GM23338 (cell line): ENCODE measurements at regions not wholly inside any gene's neighbourhood (a gene's known extent, or its start where the extent isn't known, plus 50 kb on each side); places are given as distances from the start of the nearest gene placed in this dataset.

Experiments
- ATAC-seq: fragments of 200-7000 bp; cut with Tn5 transposase; 3 replicates; pipeline ENCODE4 v1.9.1; 2020
- DNase-seq: peaks from one replicate; pipeline ENCODE4 v3.0.0-alpha.2; 2015; ENCODE audit warnings: low spot score
- H2AFZ ChIP-seq: fragments of 200-600 bp; sonication (generic); 2 replicates; pipeline ENCODE4 v1.8.0; 2016; ENCODE audit warnings: antibody characterized with exemption, mild to moderate bottlenecking, moderate library complexity
- H3F3A ChIP-seq: fragments of 200-600 bp; sonication (generic); replicated peaks from 2 replicates; pipeline ENCODE4 v1.8.0; 2017; ENCODE audit warnings: antibody characterized with exemption, mixed run types, low read depth
- H3K27ac ChIP-seq: fragments of 200-600 bp; sonication (generic); 2 replicates; pipeline ENCODE4 v1.6.1; 2016; ENCODE audit warnings: low read depth
- H3K27me3 ChIP-seq: fragments of 200-600 bp; sonication (generic); 2 replicates; pipeline ENCODE4 v1.8.0; 2016; ENCODE audit warnings: mild to moderate bottlenecking, mixed run types, moderate library complexity; ENCODE audit not compliant: insufficient read depth
- H3K36me3 ChIP-seq: fragments of 200-600 bp; sonication (generic); 2 replicates; pipeline ENCODE4 v1.8.0; 2016; ENCODE audit warnings: mild to moderate bottlenecking; ENCODE audit not compliant: insufficient read depth
- H3K4me1 ChIP-seq: fragments of 200-600 bp; sonication (generic); 2 replicates; pipeline ENCODE4 v1.8.0; 2016; ENCODE audit warnings: mild to moderate bottlenecking, moderate library complexity; ENCODE audit not compliant: insufficient read depth
- H3K4me2 ChIP-seq: fragments of 200-600 bp; sonication (generic); 2 replicates; pipeline ENCODE4 v1.7.1; 2017; ENCODE audit warnings: mixed run types
- H3K4me3 ChIP-seq: fragments of 200-600 bp; sonication (generic); 2 replicates; pipeline ENCODE4 v1.6.1; 2016; ENCODE audit warnings: mixed run types
- H3K79me2 ChIP-seq: fragments of 200-600 bp; sonication (generic); replicated peaks from 2 replicates; pipeline ENCODE4 v1.8.0; 2017; ENCODE audit warnings: mild to moderate bottlenecking; ENCODE audit not compliant: insufficient read depth
- H3K9me2 ChIP-seq: fragments of 200-600 bp; sonication (generic); 2 replicates; pipeline ENCODE4 v1.8.0; 2017; ENCODE audit not compliant: insufficient read depth
- H4K20me1 ChIP-seq: fragments of 200-600 bp; sonication (generic); replicated peaks from 2 replicates; pipeline ENCODE4 v1.8.0; 2017; ENCODE audit warnings: mild to moderate bottlenecking; ENCODE audit not compliant: insufficient read depth
- H3K27ac Mint-ChIP-seq: 2 replicates; pipeline ENCODE4 v1.8.0; 2020; ENCODE audit warnings: inconsistent platforms, mild to moderate bottlenecking, moderate library complexity, mixed read lengths
- H3K27me3 Mint-ChIP-seq: 3 replicates; pipeline ENCODE4 v1.8.0; 2022; ENCODE audit warnings: low read depth, mild to moderate bottlenecking, moderate library complexity, mixed read lengths, inconsistent platforms; ENCODE audit not compliant: insufficient read depth, poor library complexity
- H3K36me3 Mint-ChIP-seq: 3 replicates; pipeline ENCODE4 v1.8.0; 2021; ENCODE audit warnings: low read depth, mild to moderate bottlenecking, inconsistent platforms, moderate library complexity, mixed read lengths
- H3K4me1 Mint-ChIP-seq: 3 replicates; pipeline ENCODE4 v1.8.0; 2020; ENCODE audit warnings: mild to moderate bottlenecking, inconsistent platforms, mixed read lengths
- H3K4me3 Mint-ChIP-seq: 3 replicates; pipeline ENCODE4 v1.8.0; 2021; ENCODE audit warnings: moderate library complexity, mild to moderate bottlenecking, inconsistent platforms, mixed read lengths
- H3K9me3 Mint-ChIP-seq: 3 replicates; pipeline ENCODE4 v1.8.0; 2020; ENCODE audit warnings: moderate library complexity, mild to moderate bottlenecking, inconsistent platforms, mixed read lengths
- CREB1 ChIP-seq: fragments of 250-450 bp; sonication (Bioruptor Pico); IDR thresholded peaks from 2 replicates; pipeline ENCODE4 v1.5.0; 2020; ENCODE audit warnings: low read depth, mild to moderate bottlenecking, moderate library complexity
- ETS1 ChIP-seq: IDR thresholded peaks from 2 replicates; pipeline ENCODE4 v1.6.1; 2016; ENCODE audit warnings: antibody characterized with exemption
- EZH2 ChIP-seq: fragments of 200-600 bp; sonication (generic); IDR thresholded peaks from one replicate; pipeline ENCODE4 v1.8.0; 2017; ENCODE audit warnings: antibody characterized with exemption, mild to moderate bottlenecking, low read depth; ENCODE audit not compliant: unreplicated experiment
- EZH2phosphoT487 ChIP-seq: fragments of 200-600 bp; sonication (generic); IDR thresholded peaks from one replicate; pipeline ENCODE4 v1.8.1; 2018; ENCODE audit warnings: antibody characterized with exemption; ENCODE audit not compliant: unreplicated experiment
- JUNB ChIP-seq: IDR thresholded peaks from one replicate; pipeline ENCODE4 v1.6.1; 2016; ENCODE audit warnings: antibody characterized with exemption; ENCODE audit not compliant: unreplicated experiment
- NANOG ChIP-seq: IDR thresholded peaks from 2 replicates; pipeline ENCODE4 v1.6.1; 2016; ENCODE audit warnings: antibody characterized with exemption, borderline replicate concordance
- POLR2AphosphoS5 ChIP-seq: IDR thresholded peaks from 2 replicates; pipeline ENCODE4 v1.6.1; 2016; ENCODE audit warnings: antibody characterized with exemption, low read depth
- REST ChIP-seq: IDR thresholded peaks from one replicate; pipeline ENCODE4 v1.6.1; 2018; ENCODE audit warnings: antibody characterized with exemption; ENCODE audit not compliant: unreplicated experiment
- STAT1 ChIP-seq: IDR thresholded peaks from one replicate; pipeline ENCODE4 v1.6.1; 2016; ENCODE audit warnings: antibody characterized with exemption; ENCODE audit not compliant: unreplicated experiment
- ZNF114 ChIP-seq: fragments of 250-450 bp; sonication (Bioruptor Pico); IDR thresholded peaks from 2 replicates; pipeline ENCODE4 v1.5.0; 2020; ENCODE audit warnings: mild to moderate bottlenecking, moderate library complexity
- ZNF331 ChIP-seq: fragments of 250-450 bp; sonication (Bioruptor Pico); IDR thresholded peaks from 2 replicates; pipeline ENCODE4 v1.5.0; 2020; ENCODE audit warnings: low read depth, mild to moderate bottlenecking, moderate library complexity
- ZNF462 ChIP-seq: fragments of 250-450 bp; sonication (Bioruptor Pico); IDR thresholded peaks from 2 replicates; pipeline ENCODE4 v1.5.0; 2020; ENCODE audit warnings: mild to moderate bottlenecking, moderate library complexity
- TF ChIP-seq, protein P1 (sequence below), 2 experiments: fragments of 200-600 bp in 1 of 2; sonication (generic) in 1 of 2; conservative IDR thresholded peaks; 2 replicates each; pipeline versions ENCODE4 v1.5.1 to v1.6.1; 2016 to 2017; ENCODE audit warnings: antibody characterized with exemption in 2 of 2, low read depth in 2 of 2, mild to moderate bottlenecking in 2 of 2, moderate library complexity in 1 of 2

DNA sequence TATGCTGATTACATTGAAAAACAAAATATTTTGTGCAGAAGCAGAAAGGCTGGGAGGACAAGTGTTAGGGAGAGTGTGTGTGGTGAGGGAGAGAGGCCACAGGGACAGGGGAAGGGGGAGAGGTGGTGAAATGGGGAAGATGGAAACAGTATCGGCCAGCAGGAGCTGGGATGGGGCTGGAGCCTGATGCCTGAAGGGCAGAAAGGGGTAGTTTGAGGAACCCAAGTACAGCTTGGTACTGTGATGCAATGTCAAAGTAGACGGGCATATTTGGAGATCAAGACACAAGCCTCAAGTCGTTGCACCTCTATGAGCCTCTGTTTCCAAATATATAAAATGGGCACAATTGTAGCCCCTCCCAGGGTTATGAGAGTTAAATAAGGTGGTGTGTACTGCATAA lies 152.1 kb downstream of the LPIN1 start:
- Mint-ChIP-seq H3K27ac (no peak overlapping the region), H3K27me3 (no peaks in the 10 kb centered on the region), H3K4me3 (no peak overlapping the region), H3K9me3 (peaks cover 10% of the 10 kb centered on the region), H3K4me1 (peaks cover 11% of the 10 kb centered on the region), H3K36me3 (no peaks in the 10 kb centered on the region)
- Histone ChIP-seq H3K36me3 (no peaks in the 10 kb centered on the region), H3K79me2 (no peaks in the 10 kb centered on the region), H4K20me1 (no peaks in the 10 kb centered on the region), H3K9me2 (no peaks in the 10 kb centered on the region), H3K4me1 (no peaks in the 10 kb centered on the region), H3K4me3 (no peak overlapping the region), H3K27ac (no peak overlapping the region), H3K4me2 (no peak overlapping the region), H3K27me3 (no peaks in the 10 kb centered on the region), H3F3A (no peaks in the 10 kb centered on the region), H2AFZ (no peak overlapping the region)
- TF ChIP-seq ZNF462 = no peak
- TF ChIP-seq ETS1 = no peak
- TF ChIP-seq NANOG = no peak
- TF ChIP-seq, protein P1, sequence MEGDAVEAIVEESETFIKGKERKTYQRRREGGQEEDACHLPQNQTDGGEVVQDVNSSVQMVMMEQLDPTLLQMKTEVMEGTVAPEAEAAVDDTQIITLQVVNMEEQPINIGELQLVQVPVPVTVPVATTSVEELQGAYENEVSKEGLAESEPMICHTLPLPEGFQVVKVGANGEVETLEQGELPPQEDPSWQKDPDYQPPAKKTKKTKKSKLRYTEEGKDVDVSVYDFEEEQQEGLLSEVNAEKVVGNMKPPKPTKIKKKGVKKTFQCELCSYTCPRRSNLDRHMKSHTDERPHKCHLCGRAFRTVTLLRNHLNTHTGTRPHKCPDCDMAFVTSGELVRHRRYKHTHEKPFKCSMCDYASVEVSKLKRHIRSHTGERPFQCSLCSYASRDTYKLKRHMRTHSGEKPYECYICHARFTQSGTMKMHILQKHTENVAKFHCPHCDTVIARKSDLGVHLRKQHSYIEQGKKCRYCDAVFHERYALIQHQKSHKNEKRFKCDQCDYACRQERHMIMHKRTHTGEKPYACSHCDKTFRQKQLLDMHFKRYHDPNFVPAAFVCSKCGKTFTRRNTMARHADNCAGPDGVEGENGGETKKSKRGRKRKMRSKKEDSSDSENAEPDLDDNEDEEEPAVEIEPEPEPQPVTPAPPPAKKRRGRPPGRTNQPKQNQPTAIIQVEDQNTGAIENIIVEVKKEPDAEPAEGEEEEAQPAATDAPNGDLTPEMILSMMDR (conservative IDR thresholded peaks at IDR 0.05; ENCODE audit: low read depth in 2 of 2) = no peak
- TF ChIP-seq ZNF114 = no peak
- TF ChIP-seq POLR2AphosphoS5 = no peak
- TF ChIP-seq ZNF331 (CRISPR knock-in tag) = no peak
- no peak for TF ChIP-seq CREB1
- TF ChIP-seq STAT1 = no peak
- no peak for TF ChIP-seq EZH2
- no peak for TF ChIP-seq JUNB
- no peak for TF ChIP-seq REST
- TF ChIP-seq EZH2phosphoT487 = no peak
- ATAC-seq = no peak
- DNase-seq = no peak
